ENCODE measurements at regions not wholly inside any gene's neighbourhood (a gene's known extent, or its start where the extent isn't known, plus 50 kb on each side); places are given as distances from the start of the nearest gene placed in this dataset.

DNA sequence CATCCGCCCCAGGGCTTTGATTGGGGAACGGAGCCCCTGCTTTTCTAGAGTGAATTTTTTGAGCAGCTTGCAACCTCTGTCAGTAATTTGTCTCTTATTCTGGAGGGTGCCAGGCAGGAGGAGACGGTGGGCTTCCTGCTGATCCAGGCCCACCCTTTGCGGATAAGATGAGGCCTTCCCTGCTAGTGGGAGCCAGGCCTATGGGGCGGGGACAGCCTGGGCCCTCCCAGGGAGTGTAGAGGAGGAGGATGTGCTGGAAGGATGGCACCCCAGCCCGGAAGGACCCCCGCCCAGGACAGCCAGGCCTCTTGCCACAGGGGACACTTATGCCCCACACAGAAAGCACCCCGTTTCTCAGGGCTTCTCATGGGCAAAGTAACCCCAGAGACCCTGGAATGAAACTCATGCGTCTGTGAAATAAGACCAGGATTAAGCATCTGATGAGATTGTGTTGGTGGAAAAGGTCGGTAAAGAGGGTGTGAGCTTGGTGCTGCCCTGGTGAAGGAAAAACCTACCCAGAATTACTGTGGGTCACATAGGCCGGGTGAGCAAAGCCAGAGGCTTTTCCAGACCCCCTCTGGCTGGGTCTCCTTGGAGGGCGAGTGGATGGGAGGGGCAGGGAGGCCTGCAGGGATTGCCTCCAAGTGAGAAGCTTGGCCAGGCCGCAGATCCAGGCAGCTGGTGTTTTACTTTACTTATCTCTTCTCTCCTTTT is 118.7 kb downstream of the SIK1 start (continued):
- TF ChIP-seq, protein P1, sequence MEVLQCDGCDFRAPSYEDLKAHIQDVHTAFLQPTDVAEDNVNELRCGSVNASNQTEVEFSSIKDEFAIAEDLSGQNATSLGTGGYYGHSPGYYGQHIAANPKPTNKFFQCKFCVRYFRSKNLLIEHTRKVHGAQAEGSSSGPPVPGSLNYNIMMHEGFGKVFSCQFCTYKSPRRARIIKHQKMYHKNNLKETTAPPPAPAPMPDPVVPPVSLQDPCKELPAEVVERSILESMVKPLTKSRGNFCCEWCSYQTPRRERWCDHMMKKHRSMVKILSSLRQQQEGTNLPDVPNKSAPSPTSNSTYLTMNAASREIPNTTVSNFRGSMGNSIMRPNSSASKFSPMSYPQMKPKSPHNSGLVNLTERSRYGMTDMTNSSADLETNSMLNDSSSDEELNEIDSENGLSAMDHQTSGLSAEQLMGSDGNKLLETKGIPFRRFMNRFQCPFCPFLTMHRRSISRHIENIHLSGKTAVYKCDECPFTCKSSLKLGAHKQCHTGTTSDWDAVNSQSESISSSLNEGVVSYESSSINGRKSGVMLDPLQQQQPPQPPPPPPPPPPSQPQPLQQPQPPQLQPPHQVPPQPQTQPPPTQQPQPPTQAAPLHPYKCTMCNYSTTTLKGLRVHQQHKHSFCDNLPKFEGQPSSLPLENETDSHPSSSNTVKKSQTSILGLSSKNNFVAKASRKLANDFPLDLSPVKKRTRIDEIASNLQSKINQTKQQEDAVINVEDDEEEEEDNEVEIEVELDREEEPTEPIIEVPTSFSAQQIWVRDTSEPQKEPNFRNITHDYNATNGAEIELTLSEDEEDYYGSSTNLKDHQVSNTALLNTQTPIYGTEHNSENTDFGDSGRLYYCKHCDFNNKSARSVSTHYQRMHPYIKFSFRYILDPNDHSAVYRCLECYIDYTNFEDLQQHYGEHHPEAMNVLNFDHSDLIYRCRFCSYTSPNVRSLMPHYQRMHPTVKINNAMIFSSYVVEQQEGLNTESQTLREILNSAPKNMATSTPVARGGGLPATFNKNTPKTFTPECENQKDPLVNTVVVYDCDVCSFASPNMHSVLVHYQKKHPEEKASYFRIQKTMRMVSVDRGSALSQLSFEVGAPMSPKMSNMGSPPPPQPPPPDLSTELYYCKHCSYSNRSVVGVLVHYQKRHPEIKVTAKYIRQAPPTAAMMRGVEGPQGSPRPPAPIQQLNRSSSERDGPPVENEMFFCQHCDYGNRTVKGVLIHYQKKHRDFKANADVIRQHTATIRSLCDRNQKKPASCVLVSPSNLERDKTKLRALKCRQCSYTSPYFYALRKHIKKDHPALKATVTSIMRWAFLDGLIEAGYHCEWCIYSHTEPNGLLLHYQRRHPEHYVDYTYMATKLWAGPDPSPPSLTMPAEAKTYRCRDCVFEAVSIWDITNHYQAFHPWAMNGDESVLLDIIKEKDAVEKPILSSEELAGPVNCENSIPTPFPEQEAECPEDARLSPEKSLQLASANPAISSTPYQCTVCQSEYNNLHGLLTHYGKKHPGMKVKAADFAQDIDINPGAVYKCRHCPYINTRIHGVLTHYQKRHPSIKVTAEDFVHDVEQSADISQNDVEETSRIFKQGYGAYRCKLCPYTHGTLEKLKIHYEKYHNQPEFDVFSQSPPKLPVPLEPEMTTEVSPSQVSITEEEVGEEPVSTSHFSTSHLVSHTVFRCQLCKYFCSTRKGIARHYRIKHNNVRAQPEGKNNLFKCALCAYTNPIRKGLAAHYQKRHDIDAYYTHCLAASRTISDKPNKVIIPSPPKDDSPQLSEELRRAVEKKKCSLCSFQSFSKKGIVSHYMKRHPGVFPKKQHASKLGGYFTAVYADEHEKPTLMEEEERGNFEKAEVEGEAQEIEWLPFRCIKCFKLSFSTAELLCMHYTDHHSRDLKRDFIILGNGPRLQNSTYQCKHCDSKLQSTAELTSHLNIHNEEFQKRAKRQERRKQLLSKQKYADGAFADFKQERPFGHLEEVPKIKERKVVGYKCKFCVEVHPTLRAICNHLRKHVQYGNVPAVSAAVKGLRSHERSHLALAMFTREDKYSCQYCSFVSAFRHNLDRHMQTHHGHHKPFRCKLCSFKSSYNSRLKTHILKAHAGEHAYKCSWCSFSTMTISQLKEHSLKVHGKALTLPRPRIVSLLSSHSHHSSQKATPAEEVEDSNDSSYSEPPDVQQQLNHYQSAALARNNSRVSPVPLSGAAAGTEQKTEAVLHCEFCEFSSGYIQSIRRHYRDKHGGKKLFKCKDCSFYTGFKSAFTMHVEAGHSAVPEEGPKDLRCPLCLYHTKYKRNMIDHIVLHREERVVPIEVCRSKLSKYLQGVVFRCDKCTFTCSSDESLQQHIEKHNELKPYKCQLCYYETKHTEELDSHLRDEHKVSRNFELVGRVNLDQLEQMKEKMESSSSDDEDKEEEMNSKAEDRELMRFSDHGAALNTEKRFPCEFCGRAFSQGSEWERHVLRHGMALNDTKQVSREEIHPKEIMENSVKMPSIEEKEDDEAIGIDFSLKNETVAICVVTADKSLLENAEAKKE (CRISPR knock-in tag; IDR thresholded peaks at IDR 0.05), result no peak

DNA sequence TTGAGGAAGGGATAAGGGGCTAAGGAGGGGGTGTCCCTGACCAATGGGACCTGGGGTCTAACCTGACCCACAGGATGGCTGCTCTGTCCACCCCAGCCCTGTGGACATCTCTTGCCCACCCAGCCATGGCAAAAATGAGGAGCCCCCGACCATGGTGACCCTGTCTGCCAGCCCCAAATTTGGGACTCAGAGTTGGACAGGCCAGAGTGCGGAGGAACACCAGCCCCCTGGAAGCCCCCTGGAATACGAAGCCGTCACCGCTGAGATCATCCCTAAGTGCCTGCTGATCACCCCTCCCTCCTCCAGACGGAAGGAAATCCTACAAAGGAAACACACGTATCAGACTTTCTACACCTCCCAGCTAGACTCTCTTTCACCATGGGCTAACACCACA is 119.3 kb downstream of the SIK1 start:
- Mint-ChIP-seq H3K9me3 (no peaks in the 10 kb centered on the region), H3K4me3 (no peak overlapping the region), H3K27me3 (ENCODE audit: insufficient read depth, low read depth, poor library complexity) (peaks cover 4% of the 10 kb centered on the region), H3K36me3 (ENCODE audit: low read depth) (no peaks in the 10 kb centered on the region), H3K27ac (no peak overlapping the region), H3K4me1 (peaks cover 21% of the 10 kb centered on the region)
- no peaks in the 10 kb centered on the region for H3K9me2 ChIP-seq (ENCODE audit: insufficient read depth)
- no peaks in the 10 kb centered on the region for H3K36me3 ChIP-seq (ENCODE audit: insufficient read depth)
- H3K4me1 ChIP-seq (ENCODE audit: insufficient read depth), result peaks cover 17% of the 10 kb centered on the region
- no peak overlapping the region for H2AFZ ChIP-seq
- no peak overlapping the region for H3K4me3 ChIP-seq
- H4K20me1 ChIP-seq (replicated peaks; ENCODE audit: insufficient read depth), result no peaks in the 10 kb centered on the region
- no peak overlapping the region for H3K4me2 ChIP-seq
- H3K27ac ChIP-seq (ENCODE audit: low read depth), result no peak overlapping the region
- H3K79me2 ChIP-seq (replicated peaks; ENCODE audit: insufficient read depth), result no peaks in the 10 kb centered on the region
- H3F3A ChIP-seq (replicated peaks; ENCODE audit: low read depth), result no peaks in the 10 kb centered on the region
- no peak for ATAC-seq
- no peak for DNase-seq (ENCODE audit: low spot score)
- H3K27me3 ChIP-seq (ENCODE audit: insufficient read depth), result no peaks in the 10 kb centered on the region
- TF ChIP-seq EZH2phosphoT487 (IDR thresholded peaks at IDR 0.05; ENCODE audit: unreplicated experiment) (no peak), POLR2AphosphoS5 (IDR thresholded peaks at IDR 0.05; ENCODE audit: low read depth) (no peak), STAT1 (IDR thresholded peaks at IDR 0.05; ENCODE audit: unreplicated experiment) (no peak), ZNF331 (CRISPR knock-in tag; IDR thresholded peaks at IDR 0.05; ENCODE audit: low read depth) (no peak), ZNF114 (CRISPR knock-in tag; IDR thresholded peaks at IDR 0.05) (no peak), CREB1 (CRISPR knock-in tag; IDR thresholded peaks at IDR 0.05; ENCODE audit: low read depth) (no peak), EZH2 (IDR thresholded peaks at IDR 0.05; ENCODE audit: low read depth, unreplicated experiment) (no peak)
- TF ChIP-seq, protein P2, sequence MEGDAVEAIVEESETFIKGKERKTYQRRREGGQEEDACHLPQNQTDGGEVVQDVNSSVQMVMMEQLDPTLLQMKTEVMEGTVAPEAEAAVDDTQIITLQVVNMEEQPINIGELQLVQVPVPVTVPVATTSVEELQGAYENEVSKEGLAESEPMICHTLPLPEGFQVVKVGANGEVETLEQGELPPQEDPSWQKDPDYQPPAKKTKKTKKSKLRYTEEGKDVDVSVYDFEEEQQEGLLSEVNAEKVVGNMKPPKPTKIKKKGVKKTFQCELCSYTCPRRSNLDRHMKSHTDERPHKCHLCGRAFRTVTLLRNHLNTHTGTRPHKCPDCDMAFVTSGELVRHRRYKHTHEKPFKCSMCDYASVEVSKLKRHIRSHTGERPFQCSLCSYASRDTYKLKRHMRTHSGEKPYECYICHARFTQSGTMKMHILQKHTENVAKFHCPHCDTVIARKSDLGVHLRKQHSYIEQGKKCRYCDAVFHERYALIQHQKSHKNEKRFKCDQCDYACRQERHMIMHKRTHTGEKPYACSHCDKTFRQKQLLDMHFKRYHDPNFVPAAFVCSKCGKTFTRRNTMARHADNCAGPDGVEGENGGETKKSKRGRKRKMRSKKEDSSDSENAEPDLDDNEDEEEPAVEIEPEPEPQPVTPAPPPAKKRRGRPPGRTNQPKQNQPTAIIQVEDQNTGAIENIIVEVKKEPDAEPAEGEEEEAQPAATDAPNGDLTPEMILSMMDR (conservative IDR thresholded peaks at IDR 0.05; ENCODE audit: low read depth in 2 of 2), result no peak
- TF ChIP-seq, protein P3, sequence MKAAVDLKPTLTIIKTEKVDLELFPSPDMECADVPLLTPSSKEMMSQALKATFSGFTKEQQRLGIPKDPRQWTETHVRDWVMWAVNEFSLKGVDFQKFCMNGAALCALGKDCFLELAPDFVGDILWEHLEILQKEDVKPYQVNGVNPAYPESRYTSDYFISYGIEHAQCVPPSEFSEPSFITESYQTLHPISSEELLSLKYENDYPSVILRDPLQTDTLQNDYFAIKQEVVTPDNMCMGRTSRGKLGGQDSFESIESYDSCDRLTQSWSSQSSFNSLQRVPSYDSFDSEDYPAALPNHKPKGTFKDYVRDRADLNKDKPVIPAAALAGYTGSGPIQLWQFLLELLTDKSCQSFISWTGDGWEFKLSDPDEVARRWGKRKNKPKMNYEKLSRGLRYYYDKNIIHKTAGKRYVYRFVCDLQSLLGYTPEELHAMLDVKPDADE (IDR thresholded peaks at IDR 0.05), result no peak
- TF ChIP-seq, protein P4, sequence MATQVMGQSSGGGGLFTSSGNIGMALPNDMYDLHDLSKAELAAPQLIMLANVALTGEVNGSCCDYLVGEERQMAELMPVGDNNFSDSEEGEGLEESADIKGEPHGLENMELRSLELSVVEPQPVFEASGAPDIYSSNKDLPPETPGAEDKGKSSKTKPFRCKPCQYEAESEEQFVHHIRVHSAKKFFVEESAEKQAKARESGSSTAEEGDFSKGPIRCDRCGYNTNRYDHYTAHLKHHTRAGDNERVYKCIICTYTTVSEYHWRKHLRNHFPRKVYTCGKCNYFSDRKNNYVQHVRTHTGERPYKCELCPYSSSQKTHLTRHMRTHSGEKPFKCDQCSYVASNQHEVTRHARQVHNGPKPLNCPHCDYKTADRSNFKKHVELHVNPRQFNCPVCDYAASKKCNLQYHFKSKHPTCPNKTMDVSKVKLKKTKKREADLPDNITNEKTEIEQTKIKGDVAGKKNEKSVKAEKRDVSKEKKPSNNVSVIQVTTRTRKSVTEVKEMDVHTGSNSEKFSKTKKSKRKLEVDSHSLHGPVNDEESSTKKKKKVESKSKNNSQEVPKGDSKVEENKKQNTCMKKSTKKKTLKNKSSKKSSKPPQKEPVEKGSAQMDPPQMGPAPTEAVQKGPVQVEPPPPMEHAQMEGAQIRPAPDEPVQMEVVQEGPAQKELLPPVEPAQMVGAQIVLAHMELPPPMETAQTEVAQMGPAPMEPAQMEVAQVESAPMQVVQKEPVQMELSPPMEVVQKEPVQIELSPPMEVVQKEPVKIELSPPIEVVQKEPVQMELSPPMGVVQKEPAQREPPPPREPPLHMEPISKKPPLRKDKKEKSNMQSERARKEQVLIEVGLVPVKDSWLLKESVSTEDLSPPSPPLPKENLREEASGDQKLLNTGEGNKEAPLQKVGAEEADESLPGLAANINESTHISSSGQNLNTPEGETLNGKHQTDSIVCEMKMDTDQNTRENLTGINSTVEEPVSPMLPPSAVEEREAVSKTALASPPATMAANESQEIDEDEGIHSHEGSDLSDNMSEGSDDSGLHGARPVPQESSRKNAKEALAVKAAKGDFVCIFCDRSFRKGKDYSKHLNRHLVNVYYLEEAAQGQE (IDR thresholded peaks at IDR 0.05; ENCODE audit: unreplicated experiment), result no peak

Measured in GM23338 (cell line).